HepG2 (cell line): ENCODE measurements at regions not wholly inside any gene's neighbourhood (a gene's known extent, or its start where the extent isn't known, plus 50 kb on each side); places are given as distances from the start of the nearest gene placed in this dataset.

ENCODE experiments used
- ATAC-seq: fragments of 200-7000 bp; cut with Tn5 transposase; 3 replicates; pipeline ENCODE4 v1.9.1; 2020; ENCODE audit warnings: mild to moderate bottlenecking, moderate library complexity
- BruUV-seq: library from RNA; stranded (reverse); fragments of 400-500 nt; replicated peaks from 2 replicates; lab custom pipeline; 2021; lab: Mats Ljungman, UMichigan
- CTCF ChIA-PET: fragments of 300-600 bp; formaldehyde crosslinking; extraction: SDS; loops from one replicate; lab custom pipeline; 2021; ENCODE audit warnings: low total read pairs, inconsistent platforms, low intra/inter-chr PET ratio; lab: Yijun Ruan, JAX
- POLR2A ChIA-PET: fragments of 350-600 bp; sonication (Branson Sonifier 250); formaldehyde crosslinking; loops from one replicate; lab custom pipeline; 2020; ENCODE audit warnings: antibody characterized with exemption, inconsistent platforms; lab: Yijun Ruan, JAX
- DNase-seq: peaks from one replicate; pipeline ENCODE4 v3.0.0-alpha.2; 2015; ENCODE audit warnings: low spot score
- FAIRE-seq: peaks from 3 replicates; lab custom pipeline; 2011; peaks lifted over from hg19 to GRCh38; lab: Jason Lieb, UNC
- H2AFZ ChIP-seq: one replicate; pipeline ENCODE4 v1.6.1; 2011; ENCODE audit warnings: low read length, inconsistent platforms
- H3K27ac ChIP-seq: fragments of 300-600 bp; 3 replicates; pipeline ENCODE4 v1.8.0; 2011; ENCODE audit warnings: mixed run types, mild to moderate bottlenecking, mixed read lengths, low read length, inconsistent platforms; ENCODE audit not compliant: insufficient read depth; ENCODE audit errors: extremely low read length
- H3K27me3 ChIP-seq, 2 experiments: fragments of 200-600 bp in 1 of 2; 2 replicates in 1 of 2; 3 replicates in 1 of 2; pipeline versions ENCODE4 v1.6.0 to v1.8.0; 2011; ENCODE audit warnings: low read length in 2 of 2, mild to moderate bottlenecking in 2 of 2, moderate library complexity in 2 of 2, inconsistent platforms in 1 of 2; ENCODE audit not compliant: insufficient read depth in 2 of 2, control insufficient read depth in 1 of 2
- H3K36me3 ChIP-seq, 2 experiments: fragments of 200-600 bp in 1 of 2; replicated peaks in 1 of 2; 2 replicates in 1 of 2; 3 replicates in 1 of 2; pipeline versions ENCODE4 v1.5.1 to v1.8.0; 2011; ENCODE audit warnings: low read length in 2 of 2, inconsistent platforms in 1 of 2; ENCODE audit not compliant: insufficient read depth in 2 of 2, control insufficient read depth in 1 of 2
- H3K4me1 ChIP-seq: 2 replicates; pipeline ENCODE4 v1.5.1; 2012; ENCODE audit warnings: low read length, inconsistent platforms; ENCODE audit not compliant: insufficient read depth
- H3K4me2 ChIP-seq: 2 replicates; pipeline ENCODE4 v1.6.0; 2011; ENCODE audit warnings: low read depth, low read length, inconsistent platforms
- H3K4me3 ChIP-seq, 3 experiments: fragments of 200-600 bp in 1 of 3; sonication (generic), shearing (Covaris generic) in 1 of 3; replicated peaks in 1 of 3; 2 replicates each; pipeline ENCODE4 v1.5.1; 2011 to 2016; ENCODE audit warnings: low read length in 3 of 3, inconsistent platforms in 2 of 3, low read depth in 2 of 3, mild to moderate bottlenecking in 2 of 3, control low read depth in 1 of 3, mixed read lengths in 1 of 3; ENCODE audit not compliant: insufficient read depth in 1 of 3
- H3K79me2 ChIP-seq: one replicate; pipeline ENCODE4 v1.6.1; 2011; ENCODE audit warnings: low read length, inconsistent platforms; ENCODE audit not compliant: insufficient read depth
- H3K9ac ChIP-seq: 2 replicates; pipeline ENCODE4 v1.6.0; 2011; ENCODE audit warnings: mild to moderate bottlenecking, low read depth, low read length, inconsistent platforms; ENCODE audit not compliant: insufficient read depth
- H3K9me3 ChIP-seq: 2 replicates; pipeline ENCODE4 v1.5.1; 2012; ENCODE audit warnings: mild to moderate bottlenecking, low read length
- H4K20me1 ChIP-seq: 2 replicates; pipeline ENCODE4 v1.6.0; 2011; ENCODE audit warnings: inconsistent platforms, mild to moderate bottlenecking, low read length, moderate library complexity; ENCODE audit not compliant: insufficient read depth
- CC2D1A ChIP-seq: sonication (generic); formaldehyde crosslinking; IDR thresholded peaks from 2 replicates; pipeline ENCODE4 v1.8.1; 2023; ENCODE audit warnings: mild to moderate bottlenecking, missing genetic modification reagents
- GZF1 ChIP-seq: sonication (generic); formaldehyde crosslinking; IDR thresholded peaks from 2 replicates; pipeline ENCODE4 v1.5.1; 2020; ENCODE audit warnings: mild to moderate bottlenecking, missing genetic modification reagents
- HNF4G ChIP-seq, 2 experiments: sonication (generic) in 1 of 2; formaldehyde crosslinking in 1 of 2; IDR thresholded peaks; 2 replicates each; pipeline versions ENCODE4 v1.4.0 to v1.6.1; 2011 to 2020; ENCODE audit warnings: borderline replicate concordance in 2 of 2, low read depth in 2 of 2, mild to moderate bottlenecking in 2 of 2, low read length in 1 of 2, missing genetic modification reagents in 1 of 2, moderate library complexity in 1 of 2
- MYNN ChIP-seq: sonication (generic); formaldehyde crosslinking; IDR thresholded peaks from 2 replicates; pipeline ENCODE4 v1.4.0; 2020; ENCODE audit warnings: mild to moderate bottlenecking, low read depth, missing genetic modification reagents
- NFE2 ChIP-seq: sonication (generic); formaldehyde crosslinking; IDR thresholded peaks from 2 replicates; pipeline ENCODE4 v1.4.0; 2020; ENCODE audit warnings: missing genetic modification reagents
- RFX1 ChIP-seq: fragments of 450-650 bp; IDR thresholded peaks from 2 replicates; pipeline ENCODE4 v1.6.1; 2017
- SIX1 ChIP-seq: sonication (generic); formaldehyde crosslinking; IDR thresholded peaks from 2 replicates; pipeline ENCODE4 v1.4.0; 2020; ENCODE audit warnings: missing genetic modification reagents, borderline replicate concordance
- ZBTB43 ChIP-seq: sonication (generic); formaldehyde crosslinking; conservative IDR thresholded peaks from 2 replicates; pipeline ENCODE4 v1.4.0; 2020; ENCODE audit warnings: missing genetic modification reagents
- ZIK1 ChIP-seq: sonication (generic); formaldehyde crosslinking; IDR thresholded peaks from 2 replicates; pipeline ENCODE4 v1.5.0; 2020; ENCODE audit warnings: mild to moderate bottlenecking, low read depth, missing genetic modification reagents, borderline replicate concordance
- ZNF264 ChIP-seq: sonication (generic); formaldehyde crosslinking; IDR thresholded peaks from 2 replicates; pipeline ENCODE4 v1.4.0; 2020; ENCODE audit warnings: missing genetic modification reagents
- ZNF274 ChIP-seq: sonication (generic); formaldehyde crosslinking; IDR thresholded peaks from 2 replicates; pipeline ENCODE4 v1.5.1; 2020; ENCODE audit warnings: mild to moderate bottlenecking, missing genetic modification reagents
- ZNF709 ChIP-seq: sonication (generic); formaldehyde crosslinking; IDR thresholded peaks from 2 replicates; pipeline ENCODE4 v1.5.0; 2020; ENCODE audit warnings: mild to moderate bottlenecking, missing genetic modification reagents
- WGBS: methylation state at CpG from one replicate; pipeline ENCODE4 v1.1.6; 2017; ENCODE audit warnings: low lambda C conversion rate; 5-methylcytosine and 5-hydroxymethylcytosine counted together
- in situ Hi-C: cut with HindIII; loops from 2 replicates; pipeline ENCODE4 v1.10.0; 2017; ENCODE audit warnings: low pct_unique_long_range_greater_than_20kb; ENCODE audit not compliant: extremely low pct_ligation_motif_present
- intact Hi-C: fragments of 100-400 bp; cut with micrococcal nuclease; formaldehyde crosslinking; loops from one replicate; pipeline ENCODE4 v1.10.0; 2022; ENCODE audit not compliant: unreplicated experiment
- TF ChIP-seq, protein P1 (sequence below): sonication (generic); formaldehyde crosslinking; IDR thresholded peaks from 2 replicates; pipeline ENCODE4 v1.4.0; 2020; ENCODE audit warnings: mild to moderate bottlenecking, missing genetic modification reagents, borderline replicate concordance
- TF ChIP-seq, protein P2 (sequence below): sonication (generic); formaldehyde crosslinking; IDR thresholded peaks from 2 replicates; pipeline ENCODE4 v1.5.0; 2020; ENCODE audit warnings: missing genetic modification reagents

GRCh38 chrX:8090906-8091305 lies 80.2 kb downstream of the VCX2 start:
- no peak overlapping the region for H3K27ac ChIP-seq
- H3K9ac ChIP-seq, result no peak overlapping the region
- TF ChIP-seq RFX1 (no peak), ZBTB43 (CRISPR knock-in tag) (no peak), ZIK1 (no peak), CC2D1A (no peak), SIX1 (no peak), GZF1 (CRISPR knock-in tag) (no peak), NFE2 (CRISPR knock-in tag) (no peak), ZNF709 (CRISPR knock-in tag) (no peak), ZNF274 (CRISPR knock-in tag) (no peak), ZNF264 (CRISPR knock-in tag) (no peak), HNF4G (IDR thresholded peaks at IDR 0.05; ENCODE audit: borderline replicate concordance, low read depth, low read length) (no peak), HNF4G (CRISPR knock-in tag; IDR thresholded peaks at IDR 0.05; ENCODE audit: borderline replicate concordance, low read depth) (no peak), MYNN (no peak)
- TF ChIP-seq, protein P1, sequence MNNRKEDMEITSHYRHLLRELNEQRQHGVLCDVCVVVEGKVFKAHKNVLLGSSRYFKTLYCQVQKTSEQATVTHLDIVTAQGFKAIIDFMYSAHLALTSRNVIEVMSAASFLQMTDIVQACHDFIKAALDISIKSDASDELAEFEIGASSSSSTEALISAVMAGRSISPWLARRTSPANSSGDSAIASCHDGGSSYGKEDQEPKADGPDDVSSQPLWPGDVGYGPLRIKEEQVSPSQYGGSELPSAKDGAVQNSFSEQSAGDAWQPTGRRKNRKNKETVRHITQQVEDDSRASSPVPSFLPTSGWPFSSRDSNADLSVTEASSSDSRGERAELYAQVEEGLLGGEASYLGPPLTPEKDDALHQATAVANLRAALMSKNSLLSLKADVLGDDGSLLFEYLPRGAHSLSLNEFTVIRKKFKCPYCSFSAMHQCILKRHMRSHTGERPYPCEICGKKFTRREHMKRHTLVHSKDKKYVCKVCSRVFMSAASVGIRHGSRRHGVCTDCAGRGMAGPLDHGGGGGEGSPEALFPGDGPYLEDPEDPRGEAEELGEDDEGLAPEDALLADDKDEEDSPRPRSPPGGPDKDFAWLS (CRISPR knock-in tag), result no peak
- TF ChIP-seq, protein P2, sequence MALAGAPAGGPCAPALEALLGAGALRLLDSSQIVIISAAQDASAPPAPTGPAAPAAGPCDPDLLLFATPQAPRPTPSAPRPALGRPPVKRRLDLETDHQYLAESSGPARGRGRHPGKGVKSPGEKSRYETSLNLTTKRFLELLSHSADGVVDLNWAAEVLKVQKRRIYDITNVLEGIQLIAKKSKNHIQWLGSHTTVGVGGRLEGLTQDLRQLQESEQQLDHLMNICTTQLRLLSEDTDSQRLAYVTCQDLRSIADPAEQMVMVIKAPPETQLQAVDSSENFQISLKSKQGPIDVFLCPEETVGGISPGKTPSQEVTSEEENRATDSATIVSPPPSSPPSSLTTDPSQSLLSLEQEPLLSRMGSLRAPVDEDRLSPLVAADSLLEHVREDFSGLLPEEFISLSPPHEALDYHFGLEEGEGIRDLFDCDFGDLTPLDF (CRISPR knock-in tag), result no peak
- no peaks in the 10 kb centered on the region for H4K20me1 ChIP-seq
- ATAC-seq (no peak), DNase-seq (no peak), FAIRE-seq (no peak)
- intact Hi-C loops (no loop called here), in situ Hi-C loops (no loop called here)
- ChIA-PET POLR2A (no interaction called here), CTCF (no interaction called here)
- H3K4me3 ChIP-seq, result no peak overlapping the region
- H3K27me3 ChIP-seq, result no peaks in the 10 kb centered on the region
- 93% methylated on average over 3 of the region's 3 CpGs for WGBS
- H3K4me1 ChIP-seq, result no peaks in the 10 kb centered on the region
- no peaks in the 10 kb centered on the region for H3K79me2 ChIP-seq
- no peak overlapping the region for H3K4me2 ChIP-seq
- H3K9me3 ChIP-seq, result no peaks in the 10 kb centered on the region
- BruUV-seq, result no TSS peak
- no peak overlapping the region for H2AFZ ChIP-seq
- no peaks in the 10 kb centered on the region for H3K36me3 ChIP-seq
